Posterior vena cava (tissue), 2 donors: ENCODE measurements at regions not wholly inside any gene's neighbourhood (a gene's known extent, or its start where the extent isn't known, plus 50 kb on each side); places are given as distances from the start of the nearest gene placed in this dataset.
"Not testable (repeated sequence)": the region's sequence is repeated elsewhere in the genome, so short reads cannot be mapped to it uniquely, and the experiment has no call there.

Experiments used
- DNase-seq: peaks from one replicate; pipeline ENCODE4 v3.0.0-alpha.2; 2020; ENCODE audit warnings: low spot score
- intact Hi-C, 2 donors: fragments of 100-400 bp; cut with DNase I; formaldehyde crosslinking; loops; one replicate each; pipeline versions ENCODE4 v1.14.1 to v1.14.2; 2022 to 2023
- donor health status: DM: yes; HTN: yes; CAD: no.
- donor health status: DM: yes; HTN: yes; CAD: no.

- no peak for DNase-seq
- intact Hi-C loops: no loop called here
Measured at GRCh38 chr1:47645151-47645550, 207.3 kb downstream of the FOXD2 start.

- intact Hi-C loops: no loop called here
- no peak for DNase-seq
Measured at GRCh38 chr1:47646676-47647075, 208.8 kb downstream of the FOXD2 start.

- DNase-seq: no peak
Measured at GRCh38 chr1:47647327-47647845, 209.5 kb downstream of the FOXD2 start.

GRCh38 chr1:47650205-47650604, 212.4 kb downstream of the FOXD2 start:
- intact Hi-C loops: no loop called here
- DNase-seq: no peak

More at GRCh38 chr1:47647327-47647845, 209.5 kb downstream of the FOXD2 start:
- intact Hi-C loops: no loop called here

- no peak for DNase-seq
- intact Hi-C loops: no loop called here
Measured at GRCh38 chr1:47650611-47651010, 212.8 kb downstream of the FOXD2 start.

GRCh38 chr1:47651311-47652089, 213.7 kb downstream of the FOXD2 start:
- peak; percentile 50 for DNase-seq
- intact Hi-C loops: no loop called here

GRCh38 chr1:47655521-47656300, 217.9 kb downstream of the FOXD2 start:
- intact Hi-C loops: no loop called here
- peak; percentile 44 for DNase-seq

GRCh38 chr1:47656719-47657685, 219.2 kb downstream of the FOXD2 start:
- intact Hi-C loops: no loop called here
- DNase-seq: peak; percentile 91

GRCh38 chr1:47658161-47658920, 220.5 kb downstream of the FOXD2 start:
- intact Hi-C loops: loop anchor here in 1 of 2 donors (1.0 kb wide), 1 partner anchor 44 kb away; no protein-coding TSS in a partner anchor
- DNase-seq: peak; percentile 34

- intact Hi-C loops: no loop called here
Measured at GRCh38 chr1:47659146-47659545, 221.3 kb downstream of the FOXD2 start.

GRCh38 chr1:47660622-47661021, 222.8 kb downstream of the FOXD2 start:
- intact Hi-C loops: no loop called here
- no peak for DNase-seq

More at GRCh38 chr1:47659146-47659545, 221.3 kb downstream of the FOXD2 start:
- DNase-seq: no peak

- intact Hi-C loops: no loop called here
- no peak for DNase-seq
Measured at GRCh38 chr1:47661040-47661439, 223.2 kb downstream of the FOXD2 start.

- intact Hi-C loops: no loop called here
- no peak for DNase-seq
Measured at GRCh38 chr1:47662068-47662467, 224.2 kb downstream of the FOXD2 start.

GRCh38 chr1:47663286-47663685, 225.4 kb downstream of the FOXD2 start:
- intact Hi-C loops: no loop called here

GRCh38 chr1:47664356-47664755, 226.5 kb downstream of the FOXD2 start:
- intact Hi-C loops: no loop called here

More at GRCh38 chr1:47663286-47663685, 225.4 kb downstream of the FOXD2 start:
- no peak for DNase-seq

GRCh38 chr1:47664896-47665295, 227.1 kb downstream of the FOXD2 start:
- intact Hi-C loops, DNase-seq: not testable (repeated sequence)

More at GRCh38 chr1:47664356-47664755, 226.5 kb downstream of the FOXD2 start:
- DNase-seq: no peak

GRCh38 chr1:47669081-47669585, 231.3 kb downstream of the FOXD2 start:
- no peak for DNase-seq
- intact Hi-C loops: no loop called here

- intact Hi-C loops: no loop called here
- DNase-seq: no peak
Measured at GRCh38 chr1:47672622-47673021, 234.8 kb downstream of the FOXD2 start.
